GM19238 (cell line): ENCODE measurements at regions not wholly inside any gene's neighbourhood (a gene's known extent, or its start where the extent isn't known, plus 50 kb on each side); places are given as distances from the start of the nearest gene placed in this dataset.
"Not testable (repeated sequence)": the region's sequence is repeated elsewhere in the genome, so short reads cannot be mapped to it uniquely, and the experiment has no call there.

Experiments
- DNase-seq: peaks from one replicate; pipeline ENCODE4 v3.0.0; 2011; ENCODE audit warnings: low spot score; ENCODE audit not compliant: insufficient read length

DNA sequence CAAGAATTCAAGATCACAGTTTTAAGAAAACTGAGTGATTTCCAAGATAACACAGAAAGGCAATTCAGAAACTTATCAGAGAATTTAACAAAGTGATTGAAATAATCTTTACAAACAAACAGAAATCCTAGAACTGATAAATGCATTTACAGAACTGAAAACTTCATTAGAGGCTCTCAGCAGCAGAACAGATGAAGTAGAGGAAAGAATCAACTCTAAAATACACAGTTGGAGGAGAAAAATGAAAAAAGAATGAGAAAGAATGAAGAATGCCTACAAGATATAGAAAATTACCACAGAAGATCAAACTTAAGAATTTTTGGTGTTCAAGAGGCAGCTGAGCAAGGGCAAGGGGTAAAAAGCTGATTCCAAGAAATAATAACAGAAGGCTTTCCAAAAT, 168.8 kb downstream of the POLR2M start:
- DNase-seq: no peak

DNA sequence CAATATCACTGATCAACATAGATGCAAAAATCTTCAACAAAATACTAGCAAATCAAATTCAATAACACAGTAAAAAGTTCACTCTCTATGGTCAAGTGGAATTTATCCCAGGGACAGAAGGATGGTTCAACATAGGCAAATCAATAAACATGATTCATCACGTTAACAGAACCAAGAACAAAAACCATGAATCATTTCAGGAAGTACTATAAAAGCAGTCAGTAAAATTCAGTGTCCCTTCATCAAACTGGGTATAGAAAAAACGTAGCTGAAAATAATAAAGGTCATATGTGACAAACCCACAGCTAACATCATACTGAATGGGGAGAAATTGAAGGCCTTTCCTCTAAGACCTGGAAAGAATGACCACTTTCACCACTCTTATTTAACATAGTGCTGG, 172.1 kb downstream of the POLR2M start:
- no peak for DNase-seq

DNA sequence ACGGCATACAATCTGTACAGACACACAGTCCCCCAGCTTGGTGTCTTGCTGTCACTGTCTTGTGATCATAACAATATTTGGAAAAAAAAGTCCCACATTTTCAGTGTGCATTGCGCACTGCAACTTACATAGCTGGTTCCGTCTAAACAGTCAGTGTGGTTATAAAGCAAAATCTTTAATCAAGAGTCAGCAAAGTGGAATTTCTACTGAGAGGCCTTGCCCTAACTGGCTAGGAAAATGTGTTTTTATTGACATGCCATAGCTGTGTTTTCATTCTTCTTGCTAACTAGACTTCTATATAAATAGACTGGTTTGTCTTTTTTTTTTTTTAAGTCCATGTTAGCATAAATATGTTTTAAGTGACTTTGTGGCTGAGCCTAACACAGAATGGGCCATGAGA, 174.8 kb downstream of the POLR2M start:
- no peak for DNase-seq

DNA sequence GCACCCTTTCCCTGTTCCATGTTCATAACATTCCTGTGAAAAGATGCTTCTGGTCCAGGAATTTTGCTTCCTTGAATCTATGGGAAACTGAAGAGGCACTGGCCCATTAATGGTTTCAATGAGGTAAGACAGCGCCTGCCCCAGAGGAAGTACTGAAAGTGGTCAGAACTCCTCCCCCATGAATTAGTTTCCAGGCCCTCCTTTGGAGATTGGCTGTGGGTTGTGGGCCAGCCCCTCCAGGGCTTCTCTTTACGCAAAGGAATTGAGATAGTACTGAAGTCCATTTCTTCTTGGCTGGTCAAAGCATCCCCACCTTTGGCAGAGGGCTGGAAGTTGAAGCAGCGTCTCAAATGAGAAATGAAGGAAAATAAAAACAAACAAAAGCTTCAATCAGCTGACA, 175.5 kb downstream of the POLR2M start:
- DNase-seq: no peak

DNA sequence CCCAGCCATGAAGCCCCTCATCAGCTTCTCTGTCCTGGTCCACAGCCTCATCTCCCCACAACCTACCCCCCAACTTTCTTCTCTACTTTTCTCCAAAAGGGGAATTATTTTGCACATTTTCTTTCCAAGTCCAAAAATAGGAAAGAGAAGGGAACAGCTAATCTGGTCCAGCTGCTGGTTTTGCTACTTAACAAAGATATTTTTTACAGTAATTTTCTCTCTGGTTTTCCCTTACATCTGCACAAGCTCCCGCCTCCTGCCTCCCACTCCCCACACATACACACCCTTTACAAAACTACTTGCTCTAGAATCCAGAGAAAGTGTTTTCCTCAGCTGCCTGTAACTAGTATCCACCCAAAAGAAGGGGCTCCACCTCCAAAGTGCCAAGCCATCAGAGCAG, 177.2 kb downstream of the POLR2M start:
- no peak for DNase-seq

DNA sequence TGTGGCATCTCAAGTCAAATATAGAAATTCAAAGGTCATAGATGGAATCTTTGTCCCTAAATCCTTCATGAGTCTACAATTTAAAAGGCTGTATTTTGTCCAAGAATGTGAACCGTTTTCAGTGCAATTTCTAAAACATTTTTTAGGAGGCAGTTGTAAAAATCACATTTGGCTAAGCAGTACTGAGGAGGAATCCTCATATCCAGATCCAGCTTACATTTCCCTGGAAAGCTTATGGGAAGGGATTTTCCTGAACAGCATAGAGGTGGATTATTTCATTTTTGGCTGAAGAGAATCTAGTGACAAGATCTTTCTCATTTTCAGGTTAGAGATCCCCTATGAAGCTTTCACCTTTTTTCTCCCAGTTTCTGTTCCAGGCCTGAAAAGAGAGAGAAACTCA, 178.4 kb downstream of the POLR2M start:
- DNase-seq: no peak

DNA sequence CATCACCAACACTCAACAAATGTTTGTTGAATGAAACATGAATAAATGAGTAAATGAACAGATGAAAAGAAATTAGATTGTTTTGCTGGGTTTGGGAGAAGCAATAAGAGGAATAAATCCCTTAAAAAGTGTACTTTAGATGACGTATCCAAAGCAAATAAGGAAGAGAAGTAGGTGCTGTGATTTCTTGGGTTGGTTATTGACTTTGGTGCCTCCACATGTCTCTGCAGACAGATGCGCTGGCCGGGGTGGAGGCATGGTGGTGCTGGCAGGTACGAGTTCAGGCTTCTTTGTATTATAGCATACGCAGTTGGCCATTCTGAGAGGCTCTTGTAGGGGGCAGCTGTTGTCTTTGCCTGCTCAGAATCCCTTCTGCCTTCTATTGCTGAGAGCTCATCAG, 178.9 kb downstream of the POLR2M start:
- DNase-seq: no peak

DNA sequence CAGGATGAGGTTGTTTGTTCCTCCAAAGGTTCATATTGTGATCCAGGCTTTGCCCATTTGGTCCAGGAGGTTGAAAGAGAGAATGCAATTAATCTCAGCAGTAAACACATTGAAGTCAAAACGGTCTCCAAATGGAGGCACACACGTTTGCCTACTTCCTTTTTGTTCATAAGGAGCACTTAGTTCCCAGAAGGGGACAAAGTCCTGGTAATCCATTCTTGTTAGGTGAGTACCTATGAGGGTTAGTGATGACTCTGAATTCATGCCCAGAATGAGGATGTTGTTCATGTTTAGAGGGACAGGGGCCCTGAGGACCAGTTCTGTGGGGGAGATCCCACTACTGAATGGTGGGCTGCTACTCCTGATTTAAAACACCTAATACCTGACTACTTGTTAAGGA, 177.7 kb downstream of the ALDH1A2 start:
- no peak for DNase-seq

DNA sequence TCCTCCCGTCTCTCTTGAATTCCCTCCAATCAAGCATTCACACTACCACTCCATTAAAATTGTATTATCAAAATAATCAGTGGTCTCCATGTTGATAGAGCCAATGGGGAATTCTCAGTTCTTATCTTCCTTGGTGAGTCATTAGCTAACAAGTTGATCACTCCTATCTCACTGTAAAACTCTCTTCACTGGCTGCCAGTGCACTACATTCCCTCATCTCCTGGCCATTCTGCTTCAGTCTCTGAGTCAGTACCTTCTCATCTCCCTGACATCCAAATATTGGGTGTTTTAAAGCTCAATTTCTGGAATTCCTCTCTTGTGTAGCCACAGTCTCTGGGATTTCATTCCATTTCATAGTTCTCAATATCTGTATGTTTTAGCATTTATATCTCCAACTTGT, 175.2 kb downstream of the ALDH1A2 start:
- no peak for DNase-seq

DNA sequence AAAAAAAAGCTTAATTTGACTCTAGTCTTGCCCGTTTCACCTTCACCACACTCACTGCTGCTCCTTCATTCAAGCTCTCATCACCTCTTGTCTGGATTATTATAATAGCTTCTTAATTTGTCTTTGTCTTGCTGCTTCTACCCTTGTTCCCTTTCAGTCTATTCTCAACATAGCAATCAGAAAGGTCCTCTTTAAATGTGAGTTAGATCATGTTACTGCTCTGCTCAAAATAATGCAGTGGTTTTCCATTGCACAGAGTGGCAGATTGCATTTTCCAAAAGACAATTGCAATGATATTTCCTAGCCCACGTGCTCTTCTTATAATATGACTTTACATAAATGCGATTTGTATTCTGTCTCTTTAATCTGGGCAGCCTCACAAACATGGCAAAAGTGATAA, 174.6 kb downstream of the ALDH1A2 start:
- no peak for DNase-seq

DNA sequence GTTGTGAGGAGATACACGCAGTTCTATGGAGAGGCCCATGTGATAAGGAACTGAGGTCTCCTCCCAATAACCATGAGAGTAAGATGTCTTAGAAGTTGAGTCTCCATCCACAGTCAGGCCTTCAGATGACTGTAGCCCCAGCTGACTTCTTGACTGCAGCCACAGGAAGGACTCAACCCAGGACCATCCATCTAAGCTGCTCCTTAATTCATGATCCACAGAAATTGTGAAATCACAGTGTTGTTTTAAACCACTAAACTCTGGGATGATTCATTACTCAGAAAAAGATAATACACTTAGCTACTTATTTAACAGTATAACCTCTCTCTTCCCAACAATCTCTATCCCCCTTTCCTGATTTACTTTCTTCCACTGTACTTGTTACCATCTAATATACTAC, 173.3 kb downstream of the ALDH1A2 start:
- no peak for DNase-seq

DNA sequence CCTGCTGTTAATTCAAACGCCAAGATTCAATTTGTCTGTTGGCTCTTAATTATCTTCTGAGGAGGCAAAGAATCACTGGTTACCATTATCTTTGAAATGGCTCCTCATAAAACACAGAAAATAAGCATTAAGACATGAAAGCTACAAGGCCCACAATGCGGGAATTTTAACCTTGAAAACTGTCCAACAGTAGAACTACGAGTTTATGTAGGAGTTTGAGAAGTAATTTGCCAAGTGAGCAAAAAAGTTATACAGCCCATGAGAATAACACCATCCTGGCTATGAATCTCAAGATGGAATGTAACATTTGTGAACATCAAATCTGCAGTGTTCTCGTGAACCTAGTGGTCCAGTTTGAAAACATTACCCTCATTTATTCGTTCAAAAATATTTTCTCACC, 172.5 kb downstream of the ALDH1A2 start:
- no peak for DNase-seq

DNA sequence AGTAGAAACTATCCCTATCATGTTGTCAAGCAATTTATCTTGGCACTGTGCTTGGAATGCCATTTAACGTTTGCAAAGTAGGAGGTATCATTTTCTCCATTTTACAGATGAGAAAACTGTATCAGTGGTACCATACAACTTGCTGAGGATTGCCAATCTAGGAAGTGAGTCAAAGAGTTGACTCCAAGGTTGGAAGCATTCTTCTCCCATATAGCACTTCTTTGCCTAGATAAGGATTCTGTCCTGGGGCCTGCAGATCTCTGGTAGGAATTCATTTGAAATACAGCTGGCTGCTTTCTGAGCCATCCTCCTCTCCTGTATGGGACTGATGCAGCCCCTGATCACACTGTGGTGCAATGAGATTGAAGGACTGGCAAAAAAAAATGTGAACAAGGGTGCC, 170.2 kb downstream of the ALDH1A2 start:
- DNase-seq: no peak

DNA sequence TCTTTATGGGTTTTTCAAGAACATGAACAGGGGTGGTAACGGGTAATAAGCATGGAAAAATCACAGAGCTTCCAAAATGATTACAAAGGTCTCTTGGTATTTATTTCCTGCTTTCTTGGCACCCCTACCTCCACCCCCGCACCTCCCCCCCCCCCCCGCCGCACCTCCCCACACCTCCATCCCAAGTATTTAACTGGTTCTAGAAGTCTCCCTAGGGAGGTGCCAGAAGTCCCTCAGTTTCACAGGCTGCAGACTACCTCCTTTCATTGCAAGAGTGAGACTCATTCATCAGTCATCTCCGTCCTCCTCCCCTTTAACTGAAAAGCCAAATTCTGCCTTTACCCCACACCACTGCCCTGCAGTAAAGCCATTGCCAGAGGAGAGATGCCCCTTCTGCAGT, 169.4 kb downstream of the ALDH1A2 start:
- no peak for DNase-seq

DNA sequence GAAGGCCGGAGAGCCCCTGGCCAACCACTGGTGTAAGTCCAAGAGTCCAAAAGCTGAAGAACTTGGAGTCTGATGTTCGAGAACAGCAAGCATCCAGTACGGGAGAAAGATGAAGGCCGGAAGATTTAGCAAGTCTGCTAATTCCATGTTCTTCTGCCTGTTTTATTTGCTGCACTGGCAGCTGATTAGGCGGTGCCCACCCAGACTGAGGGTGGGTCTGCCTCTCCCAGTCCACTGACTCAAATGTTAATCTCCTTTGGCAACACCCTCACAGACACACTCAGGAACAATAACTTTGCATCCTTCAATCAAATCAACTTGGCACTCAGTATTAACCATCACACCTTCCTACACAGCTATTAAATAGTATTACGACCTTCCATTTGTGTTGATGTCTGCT, 168.6 kb downstream of the ALDH1A2 start:
- not testable (repeated sequence) for DNase-seq

DNA sequence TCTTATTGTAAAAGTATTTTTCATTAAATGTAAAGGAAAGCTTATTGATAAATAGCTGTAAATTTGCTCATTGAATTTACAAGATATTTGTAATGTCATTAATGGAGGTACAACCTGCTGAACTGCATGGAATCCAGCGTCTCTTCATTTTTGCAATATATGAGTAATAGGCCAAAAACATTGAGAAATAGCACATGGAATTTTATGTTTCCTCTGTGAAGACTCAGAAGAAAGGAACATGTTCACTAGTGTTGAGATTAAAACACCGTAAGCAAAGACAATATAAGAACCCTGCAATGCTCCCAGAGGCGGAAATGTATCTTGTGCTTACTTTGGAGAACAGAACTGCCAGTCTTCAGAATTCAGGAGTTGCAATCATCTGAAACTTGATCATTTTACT, 167.6 kb downstream of the ALDH1A2 start:
- no peak for DNase-seq

DNA sequence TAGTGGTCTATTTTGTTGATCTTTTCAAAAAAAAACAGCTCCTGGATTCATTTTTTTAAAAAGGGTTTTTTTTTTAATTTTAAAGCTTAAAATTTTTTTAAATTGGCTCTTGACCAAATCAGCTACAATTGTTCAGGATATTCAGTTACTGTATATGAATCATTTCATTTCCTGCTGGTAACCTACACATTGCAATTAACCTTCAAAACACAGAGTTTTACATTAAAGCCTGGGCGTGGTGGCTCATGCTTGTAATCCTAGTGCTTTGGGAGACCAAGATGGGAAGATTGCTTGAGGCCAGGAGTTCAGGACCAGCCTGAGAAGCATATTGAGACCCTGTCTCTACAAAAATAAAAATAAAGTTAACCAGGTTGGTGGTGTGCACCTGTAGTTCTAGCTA, 163.4 kb downstream of the ALDH1A2 start:
- no peak for DNase-seq
